Endodermal cell (in vitro differentiated cells): ENCODE measurements at regions not wholly inside any gene's neighbourhood (a gene's known extent, or its start where the extent isn't known, plus 50 kb on each side); places are given as distances from the start of the nearest gene placed in this dataset.

Experiments used
- DNase-seq: peaks from one replicate; pipeline ENCODE4 v3.0.0-alpha.2; 2017
- H3K27ac ChIP-seq: 2 replicates; pipeline ENCODE4 v1.5.1; 2013; ENCODE audit warnings: mild to moderate bottlenecking, low read depth, low read length, moderate library complexity
- H3K27me3 ChIP-seq: 2 replicates; pipeline ENCODE4 v1.6.1; 2013; ENCODE audit warnings: mild to moderate bottlenecking, low read length, moderate library complexity; ENCODE audit not compliant: insufficient read depth, control insufficient read depth, poor library complexity, severe bottlenecking
- H3K36me3 ChIP-seq: 2 replicates; pipeline ENCODE4 v1.7.0; 2013; ENCODE audit warnings: mild to moderate bottlenecking, low read length, moderate library complexity; ENCODE audit not compliant: control insufficient read depth, insufficient read depth
- H3K4me1 ChIP-seq: one replicate; pipeline ENCODE4 v1.7.0; 2013; ENCODE audit warnings: low read length; ENCODE audit not compliant: control insufficient read depth, insufficient read depth
- H3K4me3 ChIP-seq: 2 replicates; pipeline ENCODE4 v1.5.1; 2013; ENCODE audit warnings: mild to moderate bottlenecking, low read length, moderate library complexity
- H3K9ac ChIP-seq: 2 replicates; pipeline ENCODE4 v1.6.1; 2013; ENCODE audit warnings: mild to moderate bottlenecking, low read length, moderate library complexity; ENCODE audit not compliant: poor library complexity, severe bottlenecking; ENCODE audit errors: extremely low read depth
- H3K9me3 ChIP-seq: 2 replicates; pipeline ENCODE4 v1.6.1; 2013; ENCODE audit warnings: mild to moderate bottlenecking, low read length, moderate library complexity; ENCODE audit not compliant: control insufficient read depth
- H3K27ac Mint-ChIP-seq: 2 replicates; pipeline ENCODE4 v1.8.0; 2020; ENCODE audit warnings: mixed read lengths
- H3K27me3 Mint-ChIP-seq: 2 replicates; pipeline ENCODE4 v1.8.0; 2021; ENCODE audit warnings: mild to moderate bottlenecking, mixed read lengths; ENCODE audit not compliant: insufficient read depth
- H3K36me3 Mint-ChIP-seq: 2 replicates; pipeline ENCODE4 v1.8.0; 2020; ENCODE audit warnings: low read depth, mixed read lengths
- H3K4me1 Mint-ChIP-seq: 2 replicates; pipeline ENCODE4 v1.8.0; 2020; ENCODE audit warnings: mixed read lengths
- H3K4me3 Mint-ChIP-seq: 2 replicates; pipeline ENCODE4 v1.8.0; 2020; ENCODE audit warnings: mild to moderate bottlenecking, moderate library complexity, mixed read lengths
- H3K9me3 Mint-ChIP-seq: 2 replicates; pipeline ENCODE4 v1.8.0; 2020; ENCODE audit warnings: mild to moderate bottlenecking, mixed read lengths
- WGBS, 2 experiments: methylation state at CpG; one replicate each; pipeline versions ENCODE4 v1.1.5 to v1.1.7; 2013; ENCODE audit warnings: missing lambda C conversion rate in 2 of 2, mixed read lengths in 1 of 2; ENCODE audit not compliant: insufficient coverage in 1 of 2, insufficient read length in 1 of 2; 5-methylcytosine and 5-hydroxymethylcytosine counted together
- TF ChIP-seq, protein P1 (sequence below): fragments of 200-600 bp; sonication (generic); conservative IDR thresholded peaks from 2 replicates; pipeline ENCODE4 v1.5.0; 2021; ENCODE audit warnings: antibody characterized with exemption, mild to moderate bottlenecking

DNA sequence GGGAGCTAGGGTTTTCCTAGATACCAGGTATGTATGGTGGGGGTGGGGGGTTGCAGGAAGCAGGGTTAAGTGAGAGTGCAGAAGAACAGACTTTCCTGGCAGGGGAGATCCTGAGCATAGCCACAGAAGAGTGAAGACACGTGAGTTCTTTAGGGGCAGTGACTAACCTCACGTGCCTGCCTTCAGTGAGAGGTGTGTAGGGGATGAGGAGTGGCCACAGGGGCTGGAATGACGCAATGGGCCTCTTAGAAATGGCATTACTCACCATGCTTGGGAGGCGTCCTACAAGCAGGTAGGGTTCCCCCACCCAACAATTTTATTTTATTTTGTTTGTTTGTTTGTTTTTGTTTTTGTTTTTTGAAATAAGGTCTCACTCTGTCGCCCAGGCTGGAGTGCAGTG lies 698.6 kb upstream of the NRP1 start:
- H3K4me3 ChIP-seq, result no peak overlapping the region
- H3K27me3 Mint-ChIP-seq, result no peaks in the 10 kb centered on the region
- H3K27me3 ChIP-seq, result no peaks in the 10 kb centered on the region
- no peaks in the 10 kb centered on the region for H3K36me3 ChIP-seq
- H3K36me3 Mint-ChIP-seq, result peaks cover 3% of the 10 kb centered on the region
- peaks cover 3% of the 10 kb centered on the region for H3K4me1 ChIP-seq
- peaks cover 12% of the 10 kb centered on the region for H3K9me3 Mint-ChIP-seq
- peaks cover 3% of the 10 kb centered on the region for H3K4me1 Mint-ChIP-seq
- H3K9ac ChIP-seq, result no peak overlapping the region
- no peak overlapping the region for H3K27ac ChIP-seq
- H3K4me3 Mint-ChIP-seq, result no peak overlapping the region
- WGBS, 2 experiments, result 86 to 92% methylated on average over 3 to 4 of the region's 5 CpGs
- DNase-seq, result no peak
- H3K9me3 ChIP-seq, result peaks cover 9% of the 10 kb centered on the region
- TF ChIP-seq, protein P1, sequence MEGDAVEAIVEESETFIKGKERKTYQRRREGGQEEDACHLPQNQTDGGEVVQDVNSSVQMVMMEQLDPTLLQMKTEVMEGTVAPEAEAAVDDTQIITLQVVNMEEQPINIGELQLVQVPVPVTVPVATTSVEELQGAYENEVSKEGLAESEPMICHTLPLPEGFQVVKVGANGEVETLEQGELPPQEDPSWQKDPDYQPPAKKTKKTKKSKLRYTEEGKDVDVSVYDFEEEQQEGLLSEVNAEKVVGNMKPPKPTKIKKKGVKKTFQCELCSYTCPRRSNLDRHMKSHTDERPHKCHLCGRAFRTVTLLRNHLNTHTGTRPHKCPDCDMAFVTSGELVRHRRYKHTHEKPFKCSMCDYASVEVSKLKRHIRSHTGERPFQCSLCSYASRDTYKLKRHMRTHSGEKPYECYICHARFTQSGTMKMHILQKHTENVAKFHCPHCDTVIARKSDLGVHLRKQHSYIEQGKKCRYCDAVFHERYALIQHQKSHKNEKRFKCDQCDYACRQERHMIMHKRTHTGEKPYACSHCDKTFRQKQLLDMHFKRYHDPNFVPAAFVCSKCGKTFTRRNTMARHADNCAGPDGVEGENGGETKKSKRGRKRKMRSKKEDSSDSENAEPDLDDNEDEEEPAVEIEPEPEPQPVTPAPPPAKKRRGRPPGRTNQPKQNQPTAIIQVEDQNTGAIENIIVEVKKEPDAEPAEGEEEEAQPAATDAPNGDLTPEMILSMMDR, result no peak
- H3K27ac Mint-ChIP-seq, result no peak overlapping the region

- TF ChIP-seq, protein P1, result no peak
- no peak overlapping the region for H3K4me3 ChIP-seq
These were observed 698.1 kb upstream of the NRP1 start for GRCh38 chr10:34032564-34032963.

GRCh38 chr10:34031400-34031799 lies 696.9 kb upstream of the NRP1 start:
- Mint-ChIP-seq H3K36me3 (peaks cover 2% of the 10 kb centered on the region), H3K4me1 (peaks cover 3% of the 10 kb centered on the region), H3K9me3 (peaks cover 11% of the 10 kb centered on the region), H3K27ac (no peak overlapping the region), H3K4me3 (no peak overlapping the region), H3K27me3 (no peaks in the 10 kb centered on the region)
- H3K27ac ChIP-seq, result no peak overlapping the region
- peaks cover 3% of the 10 kb centered on the region for H3K4me1 ChIP-seq
- DNase-seq, result no peak
- H3K36me3 ChIP-seq, result no peaks in the 10 kb centered on the region
- H3K9ac ChIP-seq, result no peak overlapping the region
- TF ChIP-seq, protein P1, result no peak
- H3K9me3 ChIP-seq, result peaks cover 9% of the 10 kb centered on the region
- H3K4me3 ChIP-seq, result no peak overlapping the region
- H3K27me3 ChIP-seq, result no peaks in the 10 kb centered on the region
- 65 to 76% methylated on average over 3 of the region's 3 CpGs for WGBS, 2 experiments

More at GRCh38 chr10:34032564-34032963, 698.1 kb upstream of the NRP1 start:
- H3K9me3 Mint-ChIP-seq, result peaks cover 12% of the 10 kb centered on the region
- H3K27me3 Mint-ChIP-seq, result no peaks in the 10 kb centered on the region
- Histone ChIP-seq H3K27ac (no peak overlapping the region), H3K9ac (no peak overlapping the region), H3K27me3 (no peaks in the 10 kb centered on the region), H3K36me3 (no peaks in the 10 kb centered on the region), H3K4me1 (peaks cover 3% of the 10 kb centered on the region), H3K9me3 (peaks cover 9% of the 10 kb centered on the region)
- H3K4me1 Mint-ChIP-seq, result peaks cover 3% of the 10 kb centered on the region
- H3K36me3 Mint-ChIP-seq, result peaks cover 3% of the 10 kb centered on the region
- WGBS, 2 experiments, result 87 to 96% methylated on average over 3 of the region's 3 CpGs
- no peak overlapping the region for H3K27ac Mint-ChIP-seq
- no peak for DNase-seq
- no peak overlapping the region for H3K4me3 Mint-ChIP-seq
